ENCODE measurements at regions not wholly inside any gene's neighbourhood (a gene's known extent, or its start where the extent isn't known, plus 50 kb on each side); places are given as distances from the start of the nearest gene placed in this dataset.

DNA sequence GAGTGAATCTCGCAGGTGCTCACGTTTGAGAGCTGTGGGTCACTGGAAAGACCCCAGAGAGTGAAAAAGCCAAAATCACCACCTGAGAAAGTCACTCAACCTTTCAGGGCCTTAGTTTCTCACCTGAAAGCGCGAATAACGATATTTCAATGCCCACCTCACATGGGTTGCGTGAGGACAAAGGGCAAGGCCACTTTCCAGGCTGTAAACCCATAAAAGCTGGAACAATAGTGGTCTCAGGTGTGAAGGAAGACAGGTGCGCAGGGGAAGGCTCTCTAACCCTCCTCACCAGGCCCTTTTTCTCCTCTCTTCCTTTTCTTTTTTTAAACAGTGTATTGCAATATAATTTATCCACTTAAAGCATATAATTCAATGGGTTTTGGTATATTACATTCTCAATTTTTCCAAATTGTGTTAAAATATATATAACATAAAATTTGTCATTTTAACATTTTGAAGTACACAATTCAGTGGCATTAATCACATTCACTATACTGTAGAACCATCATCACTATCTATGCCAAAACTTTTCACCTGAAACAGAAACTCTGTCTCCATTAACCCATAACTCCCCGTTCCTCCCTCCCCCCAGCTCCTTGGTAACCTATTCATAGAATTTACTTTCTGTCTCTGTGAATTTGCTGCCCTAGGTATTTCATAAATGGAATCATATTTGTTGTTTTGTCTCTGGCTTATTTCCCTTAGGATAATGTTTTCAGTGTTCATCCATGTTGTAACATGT, 118.4 kb upstream of the TNR start:
- Mint-ChIP-seq H3K4me1 (peaks cover 25% of the 10 kb centered on the region), H3K36me3 (ENCODE audit: low read depth) (no peaks in the 10 kb centered on the region), H3K4me3 (no peak overlapping the region), H3K27ac (no peak overlapping the region), H3K27me3 (ENCODE audit: low read depth, poor library complexity) (peaks cover 6% of the 10 kb centered on the region), H3K9me3 (no peaks in the 10 kb centered on the region)
- DNase-seq: no peak
- TF ChIP-seq, protein P1, sequence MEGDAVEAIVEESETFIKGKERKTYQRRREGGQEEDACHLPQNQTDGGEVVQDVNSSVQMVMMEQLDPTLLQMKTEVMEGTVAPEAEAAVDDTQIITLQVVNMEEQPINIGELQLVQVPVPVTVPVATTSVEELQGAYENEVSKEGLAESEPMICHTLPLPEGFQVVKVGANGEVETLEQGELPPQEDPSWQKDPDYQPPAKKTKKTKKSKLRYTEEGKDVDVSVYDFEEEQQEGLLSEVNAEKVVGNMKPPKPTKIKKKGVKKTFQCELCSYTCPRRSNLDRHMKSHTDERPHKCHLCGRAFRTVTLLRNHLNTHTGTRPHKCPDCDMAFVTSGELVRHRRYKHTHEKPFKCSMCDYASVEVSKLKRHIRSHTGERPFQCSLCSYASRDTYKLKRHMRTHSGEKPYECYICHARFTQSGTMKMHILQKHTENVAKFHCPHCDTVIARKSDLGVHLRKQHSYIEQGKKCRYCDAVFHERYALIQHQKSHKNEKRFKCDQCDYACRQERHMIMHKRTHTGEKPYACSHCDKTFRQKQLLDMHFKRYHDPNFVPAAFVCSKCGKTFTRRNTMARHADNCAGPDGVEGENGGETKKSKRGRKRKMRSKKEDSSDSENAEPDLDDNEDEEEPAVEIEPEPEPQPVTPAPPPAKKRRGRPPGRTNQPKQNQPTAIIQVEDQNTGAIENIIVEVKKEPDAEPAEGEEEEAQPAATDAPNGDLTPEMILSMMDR (IDR thresholded peaks at IDR 0.05): no peak

DNA sequence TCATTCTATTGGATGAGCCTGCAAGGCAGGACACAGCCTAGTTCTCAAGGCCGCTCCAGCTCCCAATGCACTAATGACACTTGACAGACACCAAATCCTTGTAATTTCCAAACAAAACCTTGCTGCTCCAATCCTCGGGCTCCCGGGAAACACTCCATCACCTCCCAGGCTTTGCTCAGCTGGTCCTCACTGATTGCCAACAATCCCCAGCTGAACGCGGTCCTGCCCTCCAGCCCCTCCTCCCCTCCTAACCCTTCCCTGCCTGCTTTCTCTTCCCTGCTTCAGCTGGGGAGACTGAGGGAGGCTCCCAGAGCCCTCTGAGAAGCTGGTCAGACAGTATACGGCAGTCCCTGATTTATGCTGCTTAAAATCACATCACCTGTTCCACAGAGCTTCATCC, 114.4 kb upstream of the TNR start:
- Mint-ChIP-seq H3K27ac (no peak overlapping the region), H3K36me3 (ENCODE audit: low read depth) (no peaks in the 10 kb centered on the region), H3K4me1 (peaks cover 6% of the 10 kb centered on the region), H3K27me3 (ENCODE audit: low read depth, poor library complexity) (peaks cover 2% of the 10 kb centered on the region), H3K4me3 (no peak overlapping the region), H3K9me3 (no peaks in the 10 kb centered on the region)
- no peak for DNase-seq
- TF ChIP-seq, protein P1 (IDR thresholded peaks at IDR 0.05): no peak

DNA sequence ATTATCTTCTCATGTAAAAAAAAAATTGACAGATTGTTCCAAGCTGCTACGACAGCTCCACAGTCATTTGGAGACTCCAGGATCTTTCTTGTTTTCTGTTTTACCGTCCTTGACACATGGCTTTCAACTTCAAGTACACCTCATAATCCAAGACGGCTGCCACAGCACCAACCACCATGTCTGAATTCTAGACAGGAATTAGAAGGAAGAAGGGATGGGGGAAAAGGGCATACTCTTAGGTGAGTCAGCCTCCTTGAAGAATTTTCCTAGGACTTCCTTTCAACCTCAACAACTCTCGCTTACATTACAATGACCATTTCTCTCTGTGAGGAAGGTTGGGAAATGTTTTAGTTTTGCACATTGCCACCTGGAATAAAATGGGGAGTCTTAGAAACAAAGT, 110.3 kb upstream of the TNR start:
- TF ChIP-seq, protein P1 (IDR thresholded peaks at IDR 0.05): no peak
- H3K4me1 Mint-ChIP-seq: peaks cover 6% of the 10 kb centered on the region
- peaks cover 2% of the 10 kb centered on the region for H3K27me3 Mint-ChIP-seq (ENCODE audit: low read depth, poor library complexity)
- no peak overlapping the region for H3K27ac Mint-ChIP-seq
- no peaks in the 10 kb centered on the region for H3K36me3 Mint-ChIP-seq (ENCODE audit: low read depth)
- no peaks in the 10 kb centered on the region for H3K9me3 Mint-ChIP-seq
- no peak overlapping the region for H3K4me3 Mint-ChIP-seq
- no peak for DNase-seq

DNA sequence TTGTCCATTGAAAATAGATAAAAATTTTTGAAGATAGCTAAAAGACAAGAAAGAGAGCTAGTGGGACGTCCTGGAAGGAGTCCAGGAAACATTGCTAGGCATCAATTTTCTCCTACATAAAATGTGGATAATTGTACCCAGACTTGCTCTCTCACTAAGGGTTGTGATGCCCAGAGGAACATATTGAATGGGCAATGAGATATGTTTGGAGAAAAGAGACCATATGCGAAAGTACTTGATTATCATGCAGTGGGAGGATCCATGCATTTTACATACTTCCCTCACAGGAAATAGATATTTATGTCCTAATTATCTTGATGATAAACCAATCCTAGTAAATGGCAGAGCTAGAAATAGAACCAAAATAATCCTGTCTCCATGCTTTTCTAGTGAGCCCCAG, 108.4 kb upstream of the TNR start:
- no peaks in the 10 kb centered on the region for H3K4me1 Mint-ChIP-seq

DNA sequence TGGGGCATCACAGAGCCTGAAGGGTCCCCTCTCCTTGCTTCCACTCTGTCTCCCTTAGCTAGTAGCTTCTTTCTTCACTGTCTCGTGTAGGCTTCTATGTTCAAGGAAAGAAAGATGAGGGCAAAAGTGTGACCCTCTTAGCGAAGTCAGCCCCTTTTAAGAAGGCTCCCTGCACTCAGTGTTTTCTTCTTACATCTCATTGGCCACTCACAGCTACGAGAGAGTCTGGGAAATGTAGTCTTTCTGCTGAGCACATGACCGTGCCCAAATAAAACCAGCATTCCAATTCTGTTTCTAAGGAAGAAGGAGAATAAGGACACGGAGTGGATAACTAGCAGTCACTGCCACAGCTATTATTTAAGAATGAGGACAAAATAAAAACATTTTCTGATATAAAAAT, 104.9 kb upstream of the TNR start:
- no peak for DNase-seq
- Mint-ChIP-seq H3K4me1 (peaks cover 12% of the 10 kb centered on the region), H3K4me3 (no peak overlapping the region), H3K36me3 (ENCODE audit: low read depth) (no peaks in the 10 kb centered on the region), H3K9me3 (no peaks in the 10 kb centered on the region), H3K27me3 (ENCODE audit: low read depth, poor library complexity) (peaks cover 6% of the 10 kb centered on the region), H3K27ac (no peak overlapping the region)
- TF ChIP-seq, protein P1 (IDR thresholded peaks at IDR 0.05): no peak

More for the DNA sequence above, 108.4 kb upstream of the TNR start:
- H3K36me3 Mint-ChIP-seq (ENCODE audit: low read depth): no peaks in the 10 kb centered on the region
- H3K9me3 Mint-ChIP-seq: no peaks in the 10 kb centered on the region
- no peak overlapping the region for H3K4me3 Mint-ChIP-seq
- no peak overlapping the region for H3K27ac Mint-ChIP-seq
- H3K27me3 Mint-ChIP-seq (ENCODE audit: low read depth, poor library complexity): peaks cover 2% of the 10 kb centered on the region
- no peak for DNase-seq
- TF ChIP-seq, protein P1 (IDR thresholded peaks at IDR 0.05): no peak

DNA sequence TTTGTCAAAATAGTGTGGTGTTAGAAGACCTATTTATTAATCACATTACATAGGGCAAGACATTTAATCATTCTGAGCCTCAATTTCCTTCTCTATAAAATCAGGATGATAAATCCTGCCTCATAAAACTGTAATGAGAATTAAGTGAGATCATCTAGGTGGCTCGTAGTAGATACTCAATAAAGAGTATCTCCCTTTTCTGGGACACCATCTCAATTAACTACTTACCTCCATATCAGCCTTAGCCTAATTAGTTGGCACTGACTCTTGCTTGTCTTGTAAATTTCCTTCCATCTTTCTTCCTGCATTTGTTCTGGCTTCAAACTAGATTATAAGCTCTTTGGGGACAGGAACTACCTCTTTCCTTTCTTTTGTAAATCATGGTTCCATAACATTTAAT, 102.6 kb upstream of the TNR start:
- Mint-ChIP-seq H3K4me1 (peaks cover 31% of the 10 kb centered on the region), H3K27me3 (ENCODE audit: low read depth, poor library complexity) (peaks cover 5% of the 10 kb centered on the region), H3K4me3 (no peak overlapping the region), H3K36me3 (ENCODE audit: low read depth) (no peaks in the 10 kb centered on the region), H3K9me3 (no peaks in the 10 kb centered on the region), H3K27ac (no peak overlapping the region)
- TF ChIP-seq, protein P1 (IDR thresholded peaks at IDR 0.05): no peak
- DNase-seq: no peak
